Spleen (tissue), 7 donors: ENCODE measurements at regions not wholly inside any gene's neighbourhood (a gene's known extent, or its start where the extent isn't known, plus 50 kb on each side); places are given as distances from the start of the nearest gene placed in this dataset.

ENCODE experiments used
- CTCF ChIP-seq, 11 experiments: fragments of 200-600 bp in 7 of 11; fragments of 450-650 bp in 4 of 11; sonication (generic) in 4 of 11; IDR thresholded peaks in 8 of 11; conservative IDR thresholded peaks in 3 of 11; 1 replicate in 7 of 11; 2 replicates in 4 of 11; pipeline versions ENCODE4 v1.4.0 to v1.8.0; 2016 to 2021; ENCODE audit warnings: antibody characterized with exemption in 11 of 11, inconsistent platforms in 4 of 11, mild to moderate bottlenecking in 1 of 11
- POLR2A ChIP-seq, 3 donors: fragments of 450-650 bp; IDR thresholded peaks; one replicate each; pipeline ENCODE4 v1.5.1; 2017; ENCODE audit warnings: antibody characterized with exemption in 3 of 3, mild to moderate bottlenecking in 1 of 3
- donor health status: DM: no; HTN: no; CAD: no; lungs with moderate emphysema.
- donor health status: DM: no; HTN: no; CAD: no.
- donor health status: DM: no; HTN: no; CAD: no.

- TF ChIP-seq POLR2A (IDR thresholded peaks at IDR 0.05) (no peak), CTCF (IDR thresholded peaks at IDR 0.05 in 8 of 11, conservative IDR thresholded peaks at IDR 0.05 in 3 of 11) (no peak)
Measured at GRCh38 chrX:43065978-43066377, 288.0 kb upstream of the PPP1R2C start.
